Stomach (tissue), 4 donors: ENCODE measurements at regions not wholly inside any gene's neighbourhood (a gene's known extent, or its start where the extent isn't known, plus 50 kb on each side); places are given as distances from the start of the nearest gene placed in this dataset.

ENCODE experiments used
- EP300 ChIP-seq: sonication (generic); formaldehyde crosslinking; IDR thresholded peaks from one replicate; pipeline ENCODE4 v1.6.1; 2017; ENCODE audit warnings: antibody characterized with exemption
- POLR2A ChIP-seq, 4 donors: fragments of 450-650 bp; IDR thresholded peaks; one replicate each; pipeline ENCODE4 v1.6.1; 2016; ENCODE audit warnings: antibody characterized with exemption in 4 of 4, control low read depth in 2 of 4, mild to moderate bottlenecking in 1 of 4, moderate library complexity in 1 of 4
- POLR2AphosphoS5 ChIP-seq, 3 donors: sonication (generic); formaldehyde crosslinking; IDR thresholded peaks; one replicate each; pipeline ENCODE4 v1.6.1; 2016; ENCODE audit warnings: antibody characterized with exemption in 3 of 3
- TF ChIP-seq, protein P1 (sequence below), 7 experiments: fragments of 450-650 bp in 4 of 7; fragments of 200-600 bp in 3 of 7; sonication (generic) in 3 of 7; IDR thresholded peaks; one replicate each; pipeline ENCODE4 v1.5.1; 2016 to 2019; ENCODE audit warnings: antibody characterized with exemption in 7 of 7, control low read depth in 2 of 7, mild to moderate bottlenecking in 1 of 7

DNA sequence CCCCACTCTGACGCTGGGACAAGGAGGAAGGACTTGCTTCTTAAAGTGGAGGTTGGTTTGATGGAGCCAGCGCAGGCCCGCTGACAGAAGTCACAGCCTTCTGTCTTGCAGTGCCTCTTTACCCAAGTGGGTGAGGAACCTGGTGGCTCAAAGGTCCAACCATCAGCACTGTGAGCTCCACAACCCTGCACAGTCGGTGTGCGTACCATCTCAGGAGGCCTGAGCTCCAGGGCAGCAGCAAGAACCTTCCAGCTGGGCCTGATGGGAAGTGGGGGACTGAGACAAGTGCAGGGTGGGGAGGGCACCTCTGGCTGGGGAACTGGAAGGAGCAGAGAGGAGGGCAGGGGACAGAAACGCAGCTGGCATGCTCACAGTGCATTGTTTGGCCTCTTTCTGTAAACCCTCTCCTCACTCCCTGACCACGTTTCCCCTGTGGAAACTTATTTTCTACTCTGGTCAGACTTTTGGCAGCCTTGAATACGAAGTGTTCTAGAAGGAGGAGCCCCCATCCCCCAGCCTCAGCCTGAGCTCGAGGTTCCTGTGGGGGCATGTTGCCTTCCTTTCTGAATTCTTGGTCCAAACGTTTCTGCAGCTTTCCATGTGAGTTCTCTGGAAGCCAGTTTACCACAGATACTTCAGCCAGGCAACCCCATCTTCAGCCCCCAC, 178.5 kb upstream of the PITX1 start:
- TF ChIP-seq, protein P1, sequence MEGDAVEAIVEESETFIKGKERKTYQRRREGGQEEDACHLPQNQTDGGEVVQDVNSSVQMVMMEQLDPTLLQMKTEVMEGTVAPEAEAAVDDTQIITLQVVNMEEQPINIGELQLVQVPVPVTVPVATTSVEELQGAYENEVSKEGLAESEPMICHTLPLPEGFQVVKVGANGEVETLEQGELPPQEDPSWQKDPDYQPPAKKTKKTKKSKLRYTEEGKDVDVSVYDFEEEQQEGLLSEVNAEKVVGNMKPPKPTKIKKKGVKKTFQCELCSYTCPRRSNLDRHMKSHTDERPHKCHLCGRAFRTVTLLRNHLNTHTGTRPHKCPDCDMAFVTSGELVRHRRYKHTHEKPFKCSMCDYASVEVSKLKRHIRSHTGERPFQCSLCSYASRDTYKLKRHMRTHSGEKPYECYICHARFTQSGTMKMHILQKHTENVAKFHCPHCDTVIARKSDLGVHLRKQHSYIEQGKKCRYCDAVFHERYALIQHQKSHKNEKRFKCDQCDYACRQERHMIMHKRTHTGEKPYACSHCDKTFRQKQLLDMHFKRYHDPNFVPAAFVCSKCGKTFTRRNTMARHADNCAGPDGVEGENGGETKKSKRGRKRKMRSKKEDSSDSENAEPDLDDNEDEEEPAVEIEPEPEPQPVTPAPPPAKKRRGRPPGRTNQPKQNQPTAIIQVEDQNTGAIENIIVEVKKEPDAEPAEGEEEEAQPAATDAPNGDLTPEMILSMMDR (IDR thresholded peaks at IDR 0.05) = no peak
- no peak for TF ChIP-seq POLR2A (IDR thresholded peaks at IDR 0.05)
- TF ChIP-seq EP300 = no peak
- TF ChIP-seq POLR2AphosphoS5 (IDR thresholded peaks at IDR 0.05) = no peak
